Heart left ventricle (tissue), 13 donors: ENCODE measurements at regions not wholly inside any gene's neighbourhood (a gene's known extent, or its start where the extent isn't known, plus 50 kb on each side); places are given as distances from the start of the nearest gene placed in this dataset.

Experiments
- CTCF ChIP-seq, 12 donors: fragments of 200-600 bp; sonication (generic) in 4 of 12; IDR thresholded peaks; one replicate each; pipeline versions ENCODE4 v1.5.0 to v1.8.0; 2018 to 2022; ENCODE audit warnings: antibody characterized with exemption in 12 of 12, mild to moderate bottlenecking in 5 of 12
- POLR2A ChIP-seq, 2 donors: fragments of 450-650 bp; IDR thresholded peaks; one replicate each; pipeline ENCODE4 v1.6.1; 2017; ENCODE audit warnings: antibody characterized with exemption in 2 of 2, mild to moderate bottlenecking in 2 of 2, moderate library complexity in 2 of 2
- donor health status: ischemic (EF 13 %, LVEDD 7.1; RV severe dilation, severe dysfunction).
- donor health status: DM: no; HTN: yes; CAD: no.
- donor health status: DM: no; HTN: no; CAD: no.
- donor health status: ischemic (EF 25% LVEDD 6.9; RV normal size, moderate dysfunction).
- donor health status: ischemic (EF 25% LVEDD 5.7; RV mildly dilated, moderate dysfunction).
- donor health status: ischemic (EF 35%, LVEDD 5.7; RV mildly dilated, moderate dysfunction).
- donor health status: nonischemic (EF 11% LVEDD 7.7; RV severe dilation, severe dysfunction).
- donor health status: DM: yes; HTN: yes; CAD: no.
- donor health status: PGD.
- donor health status: ischemic (EF 29% LVEDD 5.4; RV normal size, mild dysfunction).
- donor health status: nonischemic (EF 23%, LVEDD 6.1; RV moderate dilation, normal function).

GRCh38 chr18:76233406-76233805 is 261.6 kb downstream of the ZNF516 start:
- TF ChIP-seq CTCF (IDR thresholded peaks at IDR 0.05) (no peak), POLR2A (IDR thresholded peaks at IDR 0.05) (no peak)
